ENCODE measurements at regions not wholly inside any gene's neighbourhood (a gene's known extent, or its start where the extent isn't known, plus 50 kb on each side); places are given as distances from the start of the nearest gene placed in this dataset.

DNA sequence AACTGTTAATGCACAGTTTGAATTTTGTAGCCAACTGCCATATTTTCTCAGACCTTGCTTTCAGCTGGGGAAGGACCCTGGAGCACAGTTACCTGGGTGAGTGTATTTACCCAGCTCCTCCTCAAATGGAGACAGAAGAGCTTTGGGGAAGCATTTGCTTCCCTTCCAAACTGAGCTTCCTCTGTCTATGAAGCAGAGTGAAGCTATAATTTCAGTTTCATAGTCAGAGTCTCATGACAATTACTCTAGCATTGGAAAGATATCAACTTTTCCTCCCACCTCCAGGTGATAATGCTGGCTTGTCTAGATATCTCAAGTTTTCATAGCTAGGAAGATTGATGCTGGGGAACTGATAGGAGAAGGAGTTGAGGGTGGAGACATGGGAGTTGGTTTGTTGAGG lies 406.4 kb upstream of the CLINT1 start:
- Histone ChIP-seq H3K36me3 (ENCODE audit: insufficient read depth, low read length) (no peaks in the 10 kb centered on the region), H3K27ac (ENCODE audit: low read depth, low read length) (no peak overlapping the region), H3K9ac (ENCODE audit: low read length) (no peak overlapping the region), H3K4me3 (ENCODE audit: low read depth in 1 of 2, low read length in 2 of 2) (no peak overlapping the region), H3K4me1 (ENCODE audit: insufficient read depth, low read length) (no peaks in the 10 kb centered on the region), H3K9me3 (ENCODE audit: low read length) (no peaks in the 10 kb centered on the region), H3K27me3 (ENCODE audit: control insufficient read depth in 1 of 2, insufficient read depth in 2 of 2, low read length in 2 of 2) (no peaks in the 10 kb centered on the region)

GRCh38 chr5:158264264-158264663 lies 405.3 kb upstream of the CLINT1 start:
- H3K36me3 ChIP-seq (ENCODE audit: insufficient read depth, low read length), result no peaks in the 10 kb centered on the region
- H3K4me1 ChIP-seq (ENCODE audit: insufficient read depth, low read length), result no peaks in the 10 kb centered on the region
- H3K9me3 ChIP-seq (ENCODE audit: low read length), result no peaks in the 10 kb centered on the region
- H3K27me3 ChIP-seq (ENCODE audit: control insufficient read depth in 1 of 2, insufficient read depth in 2 of 2, low read length in 2 of 2), result no peaks in the 10 kb centered on the region
- H3K4me3 ChIP-seq (ENCODE audit: low read depth in 1 of 2, low read length in 2 of 2), result no peak overlapping the region
- no peak overlapping the region for H3K9ac ChIP-seq (ENCODE audit: low read length)
- no peak overlapping the region for H3K27ac ChIP-seq (ENCODE audit: low read depth, low read length)

- no peak overlapping the region for H3K27ac ChIP-seq (ENCODE audit: low read depth, low read length)
- H3K9me3 ChIP-seq (ENCODE audit: low read length), result no peaks in the 10 kb centered on the region
- H3K4me3 ChIP-seq (ENCODE audit: low read depth in 1 of 2, low read length in 2 of 2), result no peak overlapping the region
- H3K9ac ChIP-seq (ENCODE audit: low read length), result no peak overlapping the region
- no peaks in the 10 kb centered on the region for H3K4me1 ChIP-seq (ENCODE audit: insufficient read depth, low read length)
- no peaks in the 10 kb centered on the region for H3K36me3 ChIP-seq (ENCODE audit: insufficient read depth, low read length)
- H3K27me3 ChIP-seq (ENCODE audit: control insufficient read depth in 1 of 2, insufficient read depth in 2 of 2, low read length in 2 of 2), result no peaks in the 10 kb centered on the region
These were observed 402.9 kb upstream of the CLINT1 start for GRCh38 chr5:158261674-158262367.

- Histone ChIP-seq H3K27ac (ENCODE audit: low read depth, low read length) (no peak overlapping the region), H3K27me3 (ENCODE audit: control insufficient read depth in 1 of 2, insufficient read depth in 2 of 2, low read length in 2 of 2) (no peaks in the 10 kb centered on the region), H3K36me3 (ENCODE audit: insufficient read depth, low read length) (no peaks in the 10 kb centered on the region), H3K9ac (ENCODE audit: low read length) (no peak overlapping the region), H3K4me1 (ENCODE audit: insufficient read depth, low read length) (no peaks in the 10 kb centered on the region), H3K4me3 (ENCODE audit: low read depth in 1 of 2, low read length in 2 of 2) (no peak overlapping the region), H3K9me3 (ENCODE audit: low read length) (no peaks in the 10 kb centered on the region)
These were observed 397.2 kb upstream of the CLINT1 start for GRCh38 chr5:158256096-158256495.

DNA sequence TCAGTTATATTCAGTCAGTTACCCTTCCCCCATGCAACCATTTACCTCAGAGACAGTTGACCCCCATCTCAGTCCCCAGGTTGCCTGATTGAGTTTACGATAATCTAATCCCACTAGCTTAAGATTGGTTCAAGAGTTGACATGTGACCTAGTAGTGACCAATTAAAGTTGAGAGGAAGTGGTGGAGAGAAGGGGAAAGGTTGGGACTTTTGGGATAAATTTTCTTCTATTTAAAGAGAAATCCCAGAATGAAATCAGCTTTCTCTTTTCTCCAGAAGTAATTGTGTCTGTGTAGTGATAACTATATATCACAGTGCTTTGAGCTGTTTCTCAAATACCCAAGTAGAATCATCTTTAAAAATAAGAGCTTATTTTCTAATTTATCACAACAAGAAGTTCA lies 396.7 kb upstream of the CLINT1 start:
- Histone ChIP-seq H3K36me3 (ENCODE audit: insufficient read depth, low read length) (no peaks in the 10 kb centered on the region), H3K9ac (ENCODE audit: low read length) (no peak overlapping the region), H3K27me3 (ENCODE audit: control insufficient read depth in 1 of 2, insufficient read depth in 2 of 2, low read length in 2 of 2) (no peaks in the 10 kb centered on the region), H3K4me1 (ENCODE audit: insufficient read depth, low read length) (no peaks in the 10 kb centered on the region), H3K4me3 (ENCODE audit: low read depth in 1 of 2, low read length in 2 of 2) (no peak overlapping the region), H3K9me3 (ENCODE audit: low read length) (no peaks in the 10 kb centered on the region), H3K27ac (ENCODE audit: low read depth, low read length) (no peak overlapping the region)

- Histone ChIP-seq H3K27ac (ENCODE audit: low read depth, low read length) (no peak overlapping the region), H3K36me3 (ENCODE audit: insufficient read depth, low read length) (no peaks in the 10 kb centered on the region), H3K4me1 (ENCODE audit: insufficient read depth, low read length) (no peaks in the 10 kb centered on the region), H3K9ac (ENCODE audit: low read length) (no peak overlapping the region), H3K27me3 (ENCODE audit: control insufficient read depth in 1 of 2, insufficient read depth in 2 of 2, low read length in 2 of 2) (no peaks in the 10 kb centered on the region), H3K4me3 (ENCODE audit: low read depth in 1 of 2, low read length in 2 of 2) (no peak overlapping the region), H3K9me3 (ENCODE audit: low read length) (no peaks in the 10 kb centered on the region)
These were observed 387.7 kb upstream of the CLINT1 start for GRCh38 chr5:158246661-158247060.

DNA sequence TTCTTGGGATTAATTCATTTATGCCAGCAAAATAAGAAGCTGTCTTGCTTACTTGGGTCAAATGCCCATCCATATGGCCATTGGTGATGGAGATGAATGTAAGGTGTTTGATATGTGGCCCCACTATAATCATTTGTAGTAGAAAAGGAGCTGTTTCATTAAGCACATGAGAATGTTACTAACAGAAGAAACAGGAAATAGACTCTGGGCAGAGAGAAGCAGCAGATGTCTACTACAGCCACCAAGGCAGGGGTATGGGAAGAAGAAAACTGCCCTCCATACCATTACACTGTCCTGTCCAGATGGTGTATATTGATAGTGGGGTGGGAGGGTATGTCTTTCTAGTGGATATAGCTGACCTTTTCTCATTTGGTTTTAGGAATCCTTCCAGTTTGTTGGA lies 386.6 kb upstream of the CLINT1 start:
- Histone ChIP-seq H3K27ac (ENCODE audit: low read depth, low read length) (no peak overlapping the region), H3K4me1 (ENCODE audit: insufficient read depth, low read length) (no peaks in the 10 kb centered on the region), H3K9me3 (ENCODE audit: low read length) (no peaks in the 10 kb centered on the region), H3K4me3 (ENCODE audit: low read depth in 1 of 2, low read length in 2 of 2) (no peak overlapping the region), H3K36me3 (ENCODE audit: insufficient read depth, low read length) (no peaks in the 10 kb centered on the region), H3K27me3 (ENCODE audit: control insufficient read depth in 1 of 2, insufficient read depth in 2 of 2, low read length in 2 of 2) (no peaks in the 10 kb centered on the region), H3K9ac (ENCODE audit: low read length) (no peak overlapping the region)

DNA sequence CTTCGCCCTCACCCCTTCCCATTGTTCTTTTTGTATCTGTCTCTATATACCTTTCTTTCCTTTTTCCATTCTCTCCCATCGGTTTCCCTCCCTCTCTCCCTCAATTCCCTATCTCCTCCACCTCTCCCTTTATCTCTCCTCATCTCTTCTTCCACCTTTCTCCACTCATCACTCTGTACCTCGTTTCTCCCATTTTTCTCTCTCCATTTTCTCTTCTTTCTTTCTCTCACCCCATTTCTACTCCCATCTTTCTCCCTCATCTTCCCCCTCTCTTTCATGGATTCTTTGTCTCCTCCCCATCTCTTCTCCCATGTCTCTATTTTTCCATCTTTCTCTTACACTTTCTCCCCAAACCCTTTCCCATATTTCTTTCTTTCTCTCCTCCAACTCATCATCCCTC lies 385.9 kb upstream of the CLINT1 start:
- H3K9me3 ChIP-seq (ENCODE audit: low read length), result no peaks in the 10 kb centered on the region
- H3K36me3 ChIP-seq (ENCODE audit: insufficient read depth, low read length), result no peaks in the 10 kb centered on the region
- H3K4me3 ChIP-seq (ENCODE audit: low read depth in 1 of 2, low read length in 2 of 2), result no peak overlapping the region
- no peaks in the 10 kb centered on the region for H3K27me3 ChIP-seq (ENCODE audit: control insufficient read depth in 1 of 2, insufficient read depth in 2 of 2, low read length in 2 of 2)
- no peaks in the 10 kb centered on the region for H3K4me1 ChIP-seq (ENCODE audit: insufficient read depth, low read length)
- no peak overlapping the region for H3K27ac ChIP-seq (ENCODE audit: low read depth, low read length)
- no peak overlapping the region for H3K9ac ChIP-seq (ENCODE audit: low read length)

DNA sequence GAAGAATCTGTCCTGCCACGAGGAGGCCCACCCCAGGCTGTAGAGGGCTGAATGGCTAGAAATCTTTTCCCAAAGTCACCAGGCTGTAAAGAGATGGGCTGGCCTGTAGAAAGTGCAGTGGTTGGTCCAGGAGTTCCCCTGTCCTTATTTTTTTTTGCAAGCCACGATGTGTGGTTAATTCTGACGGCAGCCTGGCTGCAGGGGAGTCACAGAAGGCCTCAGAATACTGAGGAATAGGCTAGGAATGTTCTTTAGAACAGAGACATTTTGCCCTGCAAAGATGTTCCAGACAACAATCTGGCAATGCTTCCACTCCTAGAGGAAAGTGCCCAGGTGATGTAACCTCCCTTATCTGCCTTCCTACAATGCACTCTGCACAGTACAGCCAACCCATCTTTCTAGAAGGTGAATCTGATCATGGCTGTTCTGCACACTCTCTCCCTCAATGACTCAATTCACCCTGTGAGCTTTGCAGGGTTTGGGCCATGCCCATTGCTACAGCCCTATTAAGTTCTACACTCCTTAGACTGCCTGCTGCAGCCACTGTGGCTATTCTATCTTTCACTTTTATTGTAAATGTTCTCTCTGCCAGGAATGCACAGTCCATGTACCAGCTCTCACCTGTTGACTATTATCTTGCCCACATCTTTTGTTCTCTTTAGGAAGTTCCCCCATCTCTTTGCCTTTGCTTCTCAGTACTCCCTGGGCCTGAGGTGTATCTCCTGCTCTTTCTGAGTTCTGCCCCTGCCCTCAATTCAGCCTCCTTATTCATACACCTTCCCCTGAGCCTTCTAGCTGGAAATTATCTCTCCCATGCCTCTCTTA lies 377.8 kb upstream of the CLINT1 start:
- Histone ChIP-seq H3K27ac (ENCODE audit: low read depth, low read length) (no peak overlapping the region), H3K4me3 (ENCODE audit: low read depth in 1 of 2, low read length in 2 of 2) (no peak overlapping the region), H3K4me1 (ENCODE audit: insufficient read depth, low read length) (no peaks in the 10 kb centered on the region), H3K9me3 (ENCODE audit: low read length) (no peaks in the 10 kb centered on the region), H3K27me3 (ENCODE audit: control insufficient read depth in 1 of 2, insufficient read depth in 2 of 2, low read length in 2 of 2) (no peaks in the 10 kb centered on the region), H3K36me3 (ENCODE audit: insufficient read depth, low read length) (no peaks in the 10 kb centered on the region), H3K9ac (ENCODE audit: low read length) (no peak overlapping the region)

- no peak overlapping the region for H3K27ac ChIP-seq (ENCODE audit: low read depth, low read length)
- no peak overlapping the region for H3K9ac ChIP-seq (ENCODE audit: low read length)
- H3K4me3 ChIP-seq (ENCODE audit: low read depth in 1 of 2, low read length in 2 of 2), result no peak overlapping the region
- no peaks in the 10 kb centered on the region for H3K27me3 ChIP-seq (ENCODE audit: control insufficient read depth in 1 of 2, insufficient read depth in 2 of 2, low read length in 2 of 2)
- no peaks in the 10 kb centered on the region for H3K4me1 ChIP-seq (ENCODE audit: insufficient read depth, low read length)
- H3K36me3 ChIP-seq (ENCODE audit: insufficient read depth, low read length), result no peaks in the 10 kb centered on the region
- no peaks in the 10 kb centered on the region for H3K9me3 ChIP-seq (ENCODE audit: low read length)
These were observed 376.2 kb upstream of the CLINT1 start for GRCh38 chr5:158235159-158235547.

- H3K4me1 ChIP-seq (ENCODE audit: insufficient read depth, low read length), result no peaks in the 10 kb centered on the region
- no peaks in the 10 kb centered on the region for H3K9me3 ChIP-seq (ENCODE audit: low read length)
- H3K9ac ChIP-seq (ENCODE audit: low read length), result no peak overlapping the region
- no peak overlapping the region for H3K27ac ChIP-seq (ENCODE audit: low read depth, low read length)
- H3K4me3 ChIP-seq (ENCODE audit: low read depth in 1 of 2, low read length in 2 of 2), result no peak overlapping the region
- no peaks in the 10 kb centered on the region for H3K36me3 ChIP-seq (ENCODE audit: insufficient read depth, low read length)
- H3K27me3 ChIP-seq (ENCODE audit: control insufficient read depth in 1 of 2, insufficient read depth in 2 of 2, low read length in 2 of 2), result no peaks in the 10 kb centered on the region
These were observed 375.6 kb upstream of the CLINT1 start for GRCh38 chr5:158234323-158235158.

Data from muscle layer of colon (tissue), 2 donors.